Tongue (tissue), 1 donor: ENCODE measurements at regions not wholly inside any gene's neighbourhood (a gene's known extent, or its start where the extent isn't known, plus 50 kb on each side); places are given as distances from the start of the nearest gene placed in this dataset.
"Not testable (repeated sequence)": the region's sequence is repeated elsewhere in the genome, so short reads cannot be mapped to it uniquely, and the experiment has no call there.

Experiments
- DNase-seq: peaks from one replicate; pipeline ENCODE4 v3.0.0-alpha.2; 2015

DNA sequence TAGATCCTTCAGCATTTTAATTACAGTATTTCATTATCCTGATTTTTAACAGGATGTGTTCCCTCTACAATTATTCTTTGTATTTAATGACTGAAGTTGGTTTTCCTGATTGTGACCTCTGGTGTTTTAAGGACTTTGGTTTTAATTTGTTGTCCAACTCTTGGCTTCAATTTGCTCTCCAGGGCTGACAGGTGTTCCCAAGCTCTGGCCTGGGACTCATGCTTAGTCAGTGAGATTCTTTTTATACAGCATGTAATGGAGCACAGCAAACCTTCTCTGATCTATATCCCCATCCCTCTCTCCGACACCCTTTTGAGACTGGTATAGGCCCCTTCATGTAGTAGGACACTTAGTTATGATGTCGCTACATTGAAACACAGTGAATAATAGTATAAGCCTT lies 896.3 kb downstream of the TSN start:
- DNase-seq, result no peak

DNA sequence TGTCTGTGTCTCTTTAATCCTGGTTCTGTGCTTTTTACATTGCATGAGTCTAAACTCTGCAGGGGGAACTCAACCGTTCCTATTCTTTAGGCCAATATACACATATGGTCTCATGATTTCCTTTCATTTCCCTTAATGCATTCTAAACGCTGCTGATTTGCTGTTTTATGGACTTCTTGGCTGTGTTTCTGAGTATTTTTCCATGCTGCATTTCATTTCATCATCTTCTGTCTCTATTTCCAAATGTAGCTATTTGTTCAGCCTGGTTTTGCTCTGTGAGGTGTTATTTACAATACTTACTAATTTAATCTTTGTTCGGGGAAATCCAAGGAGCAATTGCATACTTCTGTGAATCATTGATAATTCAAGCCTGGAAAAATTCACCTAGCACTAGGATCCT lies 897.2 kb downstream of the TSN start:
- DNase-seq, result peak; percentile 78

DNA sequence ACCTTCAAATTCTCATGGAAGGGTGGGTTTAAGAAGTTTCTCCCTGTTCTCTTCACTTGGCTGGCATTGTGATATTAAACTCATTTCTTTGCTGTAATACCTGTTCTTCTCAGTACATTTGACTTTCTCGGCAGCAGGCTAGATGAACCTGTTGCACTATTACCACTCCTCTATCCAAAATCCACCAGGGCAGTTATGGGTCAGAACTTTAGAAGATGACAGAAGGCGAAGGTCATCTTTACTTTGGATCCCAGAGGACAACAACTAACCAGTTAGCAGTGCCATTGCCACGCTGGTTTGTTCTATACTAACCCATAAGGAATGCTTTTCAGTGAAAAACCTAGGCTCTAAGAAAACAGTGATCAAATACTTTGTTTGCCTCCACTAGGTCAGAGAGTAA lies 901.0 kb downstream of the TSN start:
- no peak for DNase-seq

DNA sequence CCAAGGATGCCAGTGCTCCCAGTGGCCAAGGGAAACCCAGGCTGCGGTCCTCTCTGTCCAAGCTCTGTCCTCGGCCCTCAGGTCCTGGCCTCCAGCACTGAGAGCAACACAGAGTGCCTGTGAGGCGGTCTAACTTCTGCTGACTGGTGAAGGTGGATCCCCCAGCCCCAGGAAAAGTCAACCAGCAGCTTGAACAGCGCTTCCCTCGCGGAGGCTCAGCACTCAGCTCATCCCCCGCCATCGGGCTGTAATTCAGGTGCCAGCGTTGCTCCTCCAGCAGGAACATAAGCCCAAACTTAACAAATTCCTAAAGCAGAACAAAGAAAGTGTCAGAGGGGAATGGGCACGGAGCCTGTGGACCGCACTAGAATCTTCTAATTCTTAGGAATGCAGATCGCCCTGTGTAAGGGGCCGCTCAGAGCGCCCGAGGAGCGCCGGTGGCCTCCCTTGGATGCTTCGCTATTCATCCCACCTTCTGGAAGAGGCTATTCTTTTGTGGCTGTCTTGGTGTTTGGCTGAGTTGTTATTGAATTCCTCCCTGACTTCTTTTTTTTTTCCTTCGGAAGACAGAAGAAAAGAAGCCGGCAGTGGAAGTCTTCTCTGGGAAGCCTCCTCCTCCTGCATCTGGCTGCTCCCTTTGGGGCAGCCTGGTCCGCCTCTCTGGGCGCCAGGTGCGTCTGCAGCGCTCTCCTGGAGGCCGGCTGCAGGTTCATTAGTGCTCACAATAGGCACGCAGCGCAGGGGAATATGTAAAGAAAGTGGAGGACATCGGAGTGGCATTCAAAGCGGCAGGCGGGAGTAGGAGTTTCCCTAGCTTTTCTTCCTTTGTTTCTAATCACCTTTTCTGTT lies 905.6 kb downstream of the TSN start:
- peak; percentile 25 for DNase-seq

DNA sequence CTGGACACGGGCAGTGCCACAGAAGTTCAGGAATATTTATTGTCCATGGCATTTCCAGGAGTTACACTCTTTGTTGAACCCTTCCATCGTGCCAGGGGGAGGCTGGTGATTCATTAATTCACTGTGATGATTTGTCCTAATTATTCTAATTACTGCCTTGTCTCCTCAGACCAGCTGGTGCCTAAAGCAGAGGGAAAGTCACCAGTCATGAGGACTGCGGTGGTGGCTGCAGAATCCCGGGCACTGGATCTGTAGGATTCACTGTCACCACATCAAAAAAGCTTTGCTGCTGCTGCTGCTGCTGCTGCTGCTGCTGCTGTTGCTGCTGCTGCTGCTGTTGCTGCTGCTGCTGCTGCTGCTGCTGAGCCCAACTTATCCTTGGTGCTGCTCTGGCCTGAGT lies 908.2 kb downstream of the TSN start:
- no peak for DNase-seq

DNA sequence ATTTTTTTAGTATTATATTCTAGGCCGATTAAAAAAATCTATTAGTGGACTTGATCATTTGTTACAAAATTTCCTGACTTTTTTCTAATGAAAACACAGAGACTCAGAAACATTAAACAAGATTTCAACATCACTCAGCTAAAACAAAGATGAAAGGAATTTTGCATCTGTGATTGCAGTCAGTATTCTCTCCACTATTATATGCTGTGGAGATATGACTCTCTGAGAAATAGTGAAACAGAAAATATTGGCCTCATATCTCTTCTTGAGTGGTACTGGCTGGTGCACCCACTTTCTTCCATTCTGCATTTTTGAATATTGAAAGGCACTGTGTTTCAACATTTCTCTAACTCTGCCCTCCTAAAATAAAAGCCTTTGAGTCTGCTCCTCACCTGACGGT lies 914.2 kb downstream of the TSN start:
- DNase-seq, result no peak

DNA sequence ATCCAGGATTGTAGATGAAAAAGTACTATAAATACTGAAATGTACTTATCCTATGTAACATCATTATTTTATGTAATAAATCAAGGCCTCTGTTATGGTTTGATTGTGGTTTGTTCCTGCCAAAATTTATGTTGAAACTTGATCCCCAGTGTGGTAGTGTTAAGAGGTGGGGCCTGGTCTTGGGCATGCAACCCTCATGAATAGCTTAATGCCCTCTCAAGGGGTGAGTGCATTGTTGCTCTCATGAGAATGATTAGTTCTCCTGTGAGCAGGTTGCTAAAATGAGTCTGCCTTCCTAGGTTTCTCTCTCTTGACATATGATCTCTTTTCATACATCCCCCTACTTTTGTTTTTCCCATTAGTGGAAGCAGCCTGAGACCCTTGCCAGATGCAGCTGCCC lies 915.4 kb downstream of the TSN start:
- no peak for DNase-seq

DNA sequence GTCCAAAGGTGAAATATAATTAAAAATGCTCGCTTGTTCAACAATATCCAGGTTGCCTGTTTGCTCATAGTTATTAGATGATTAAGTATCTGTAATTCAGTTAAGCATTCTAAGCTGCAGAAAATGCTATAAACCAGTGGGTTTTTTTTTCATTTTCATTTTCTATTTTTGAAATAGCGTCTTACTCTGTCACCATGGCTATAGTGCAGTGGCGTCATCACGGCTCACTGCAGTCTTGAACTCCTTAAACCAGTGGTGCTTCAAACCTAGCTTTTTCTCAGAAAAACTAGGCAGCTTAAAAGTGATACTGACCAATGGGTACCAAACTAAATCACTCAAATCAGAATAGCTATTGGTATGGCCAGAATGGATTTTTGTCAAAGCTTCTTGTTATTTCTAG lies 925.2 kb downstream of the TSN start:
- no peak for DNase-seq

DNA sequence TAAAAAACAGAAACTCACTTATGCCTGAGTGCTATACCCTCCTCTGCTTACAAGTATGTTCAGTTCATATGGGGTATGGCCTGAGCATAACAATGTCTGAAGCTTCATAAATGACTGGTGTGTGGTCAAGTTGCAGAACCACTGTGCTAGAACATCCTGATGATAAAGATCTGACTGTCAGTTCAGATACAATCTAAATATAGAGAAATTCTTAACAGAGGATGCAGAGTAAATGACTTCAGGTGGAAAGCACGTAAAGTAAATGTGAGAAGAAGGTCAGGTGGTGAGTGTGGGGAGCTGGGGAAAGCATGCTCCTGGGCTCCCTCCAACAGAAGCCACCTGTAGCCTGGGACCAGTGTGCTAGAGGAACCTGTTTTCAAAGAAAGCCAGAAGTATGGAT lies 926.2 kb downstream of the TSN start:
- DNase-seq, result no peak

DNA sequence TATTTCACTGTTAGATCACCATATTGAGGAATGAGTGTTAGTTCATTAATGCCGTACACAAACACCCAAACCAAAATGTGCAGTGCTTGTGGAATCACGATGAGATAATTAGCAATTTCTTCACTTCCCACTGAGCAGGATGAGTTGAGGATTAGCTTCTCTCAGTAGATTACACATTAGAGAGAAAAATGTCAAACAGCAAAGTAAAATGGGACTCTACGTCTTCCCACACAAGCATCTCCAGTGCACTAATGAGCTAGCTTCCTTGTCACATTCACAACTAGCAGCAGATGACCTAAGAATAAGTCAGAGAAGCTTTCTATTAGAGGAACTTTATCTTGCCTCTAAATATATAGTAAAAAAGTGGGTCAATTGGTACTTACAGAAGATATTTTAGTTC lies 926.9 kb downstream of the TSN start:
- DNase-seq, result no peak

DNA sequence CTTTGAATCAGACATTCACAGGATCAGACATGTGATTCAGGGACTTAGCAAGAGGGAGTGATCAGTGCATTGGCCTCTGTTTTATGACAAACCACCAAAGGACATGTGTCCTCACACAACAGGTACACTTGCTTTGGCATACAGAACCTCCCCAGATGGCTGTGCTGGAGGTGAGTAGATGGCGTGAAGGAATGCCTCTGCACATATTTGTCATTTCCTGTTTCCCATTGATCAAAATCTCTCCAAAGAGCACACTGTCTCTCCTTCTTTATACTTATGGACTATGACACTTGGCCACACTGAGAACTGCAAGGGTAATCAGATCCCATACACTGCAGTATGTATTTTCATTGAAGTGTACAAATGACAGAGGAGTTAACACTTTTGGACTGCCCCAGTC lies 927.6 kb downstream of the TSN start:
- no peak for DNase-seq

DNA sequence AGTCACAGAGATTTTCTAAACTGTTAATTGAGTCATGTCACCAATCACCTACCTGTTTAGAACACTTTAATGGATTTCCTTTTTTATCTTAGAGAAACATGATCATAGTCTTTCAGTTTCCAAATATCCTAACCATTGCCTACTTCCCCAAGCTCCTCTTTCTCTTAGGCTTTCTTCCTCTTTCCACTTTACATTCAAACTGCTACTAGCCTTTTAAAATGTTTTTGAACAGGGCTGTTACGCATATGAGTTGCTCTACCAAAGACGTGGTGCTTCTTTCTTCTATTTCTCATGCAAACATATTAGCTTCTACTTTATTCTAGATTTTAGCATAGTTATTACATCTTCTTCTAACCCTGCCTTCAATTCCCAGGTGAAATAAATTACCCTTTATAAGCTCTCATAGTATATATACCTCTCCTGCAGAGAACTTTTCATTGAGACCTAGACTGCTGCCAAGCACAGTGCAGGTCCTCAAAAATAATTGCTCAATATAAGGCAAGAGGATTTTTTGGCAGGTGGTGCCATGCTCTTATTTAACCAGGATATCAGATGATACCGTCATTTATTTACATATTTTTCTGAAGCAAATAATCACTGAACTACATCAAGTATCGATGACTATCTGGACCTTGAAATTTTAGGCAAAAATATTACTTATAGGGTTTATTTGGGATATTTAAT lies 937.1 kb downstream of the TSN start:
- no peak for DNase-seq

DNA sequence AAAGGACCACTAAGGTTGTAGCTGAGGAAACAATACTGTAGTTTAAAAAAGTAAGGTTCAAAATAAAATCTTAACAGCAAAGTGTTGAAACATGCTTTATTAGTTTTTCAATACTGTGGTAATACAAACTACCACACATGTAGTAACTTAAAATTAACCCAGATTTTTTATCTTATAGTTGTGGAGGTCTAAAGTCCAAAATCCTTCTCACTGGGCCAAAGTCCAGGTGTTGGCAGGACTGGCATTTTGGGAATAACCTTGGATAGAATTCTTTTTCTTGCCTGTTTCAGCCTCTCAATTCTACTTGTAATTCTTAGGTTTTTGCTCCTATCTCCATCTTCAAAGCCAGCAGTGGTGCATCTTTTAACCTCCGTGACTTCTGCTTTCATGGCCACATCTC lies 942.0 kb downstream of the TSN start:
- no peak for DNase-seq

DNA sequence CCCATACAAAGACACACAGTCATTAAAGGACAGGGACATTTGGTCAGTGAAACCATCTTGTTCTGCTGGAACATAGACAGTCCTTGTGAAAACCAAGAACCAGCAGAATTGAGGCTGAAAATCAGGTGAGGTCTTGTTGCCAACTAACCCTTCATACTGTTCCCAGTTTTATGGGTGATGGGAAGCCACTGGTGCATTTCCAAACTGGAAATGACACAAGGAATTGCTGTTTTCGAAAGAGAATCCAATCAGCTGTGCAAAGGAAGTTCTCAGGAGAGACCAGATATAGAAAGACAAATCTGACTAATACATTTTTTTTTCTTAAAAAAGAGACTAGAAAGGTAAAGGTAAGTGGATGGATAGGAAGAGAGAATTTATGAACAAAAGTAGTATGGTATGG lies 948.2 kb downstream of the TSN start:
- DNase-seq, result no peak

DNA sequence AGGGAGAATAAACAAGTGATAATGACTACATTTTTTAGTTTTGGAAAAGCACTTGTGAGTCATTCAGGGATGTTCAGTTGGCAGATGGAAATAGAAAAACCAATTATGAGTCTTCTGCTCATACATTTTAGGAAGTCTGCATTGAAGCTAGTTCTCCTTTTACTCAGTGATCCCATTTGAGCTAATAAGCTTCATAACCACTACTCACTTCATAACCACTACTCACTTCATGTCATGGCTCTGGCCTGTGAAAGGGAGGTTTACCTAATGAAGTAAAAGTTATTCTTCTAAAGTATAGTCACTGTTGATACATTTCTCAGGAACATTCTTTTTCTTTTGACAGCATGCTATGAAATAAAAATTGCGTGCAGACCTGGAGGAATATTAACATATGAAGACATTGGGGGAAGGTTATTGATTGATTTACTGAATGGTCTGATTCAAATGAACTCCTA lies 948.7 kb downstream of the TSN start:
- no peak for DNase-seq

DNA sequence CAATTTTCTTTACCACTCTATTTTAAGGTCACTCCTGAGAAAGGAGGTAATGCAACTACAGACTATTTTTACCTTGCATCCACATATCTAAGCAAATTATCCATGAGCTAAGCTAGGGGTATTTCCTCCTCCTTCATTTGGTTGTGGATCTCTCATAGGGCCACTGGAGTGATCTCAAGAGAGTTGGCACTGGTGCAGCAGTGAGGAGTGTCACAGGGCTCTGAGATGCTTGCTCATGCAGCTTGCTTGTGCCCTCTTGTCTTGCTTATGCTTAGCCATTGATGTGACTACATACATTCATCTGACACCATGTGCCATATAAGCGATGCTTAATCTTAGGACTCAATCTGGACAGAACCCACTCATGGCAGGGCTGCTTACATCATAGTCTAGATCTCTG lies 950.3 kb downstream of the TSN start:
- no peak for DNase-seq

DNA sequence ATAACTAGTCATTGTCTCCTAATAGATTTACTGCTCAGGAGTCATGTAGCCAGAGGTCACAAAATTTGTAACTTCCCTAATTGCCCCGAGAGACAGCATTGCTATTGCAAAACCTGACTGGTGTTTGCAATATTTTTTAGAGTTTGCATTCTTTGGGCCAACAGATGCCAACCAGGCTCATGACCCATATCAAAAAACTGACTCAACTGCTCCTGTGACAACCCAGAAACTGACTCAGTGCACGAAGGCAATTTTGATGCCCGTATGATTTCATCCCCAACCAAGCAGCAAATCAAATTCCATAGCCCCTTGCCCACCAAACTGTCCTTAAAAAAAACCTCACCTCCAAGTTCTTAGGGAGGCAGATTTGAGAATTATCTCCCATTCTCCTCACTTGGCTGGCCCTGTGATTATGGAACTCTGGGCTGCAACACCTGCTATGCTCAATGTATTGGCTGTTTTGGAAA lies 951.3 kb downstream of the TSN start:
- no peak for DNase-seq

DNA sequence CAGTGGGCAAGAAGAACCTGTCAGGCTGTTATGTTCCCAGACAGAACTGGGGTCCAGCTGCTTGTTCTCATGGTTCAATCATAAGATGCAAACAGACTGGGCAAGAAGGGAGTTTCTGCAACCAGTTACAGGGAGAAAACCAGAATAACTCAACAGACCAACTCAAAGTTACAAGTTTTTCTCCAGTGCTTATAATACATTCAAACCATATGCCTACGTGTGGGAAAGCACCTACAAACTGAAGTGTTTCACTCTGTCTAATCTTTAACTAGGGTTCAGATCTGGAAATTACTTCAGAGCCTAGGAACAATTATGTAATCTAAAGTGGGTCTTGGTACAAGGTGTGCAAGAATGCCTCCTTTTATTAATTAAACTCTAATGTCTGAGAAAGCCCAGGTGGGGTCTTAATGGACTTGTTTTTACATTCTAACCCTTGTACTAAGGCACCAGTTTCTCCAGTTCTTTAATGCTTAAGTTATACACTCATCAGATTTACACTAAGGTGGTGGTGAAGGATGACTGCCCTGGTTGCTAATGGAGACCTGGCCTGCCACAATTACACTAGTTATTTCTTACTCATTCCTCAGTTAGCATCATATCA lies 951.9 kb downstream of the TSN start:
- no peak for DNase-seq

DNA sequence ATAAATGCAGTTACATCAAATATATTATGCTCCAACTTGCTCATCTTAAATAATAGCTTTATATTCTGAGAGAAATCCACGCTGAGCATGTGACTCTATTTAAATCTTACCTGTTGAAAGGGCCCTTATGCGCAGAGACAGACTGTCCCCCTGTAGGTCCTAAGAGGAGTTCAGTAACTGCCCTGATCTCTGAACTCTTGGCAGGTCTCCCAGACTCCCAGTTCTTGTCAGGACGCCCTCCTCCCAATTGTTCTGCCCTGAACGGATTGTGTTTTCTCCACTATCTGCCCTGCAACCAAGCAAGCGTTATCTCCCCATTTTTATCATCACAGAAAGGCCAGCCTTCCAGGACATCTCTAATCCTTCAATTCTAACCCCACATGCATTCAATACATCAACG lies 954.6 kb downstream of the TSN start:
- DNase-seq, result no peak

DNA sequence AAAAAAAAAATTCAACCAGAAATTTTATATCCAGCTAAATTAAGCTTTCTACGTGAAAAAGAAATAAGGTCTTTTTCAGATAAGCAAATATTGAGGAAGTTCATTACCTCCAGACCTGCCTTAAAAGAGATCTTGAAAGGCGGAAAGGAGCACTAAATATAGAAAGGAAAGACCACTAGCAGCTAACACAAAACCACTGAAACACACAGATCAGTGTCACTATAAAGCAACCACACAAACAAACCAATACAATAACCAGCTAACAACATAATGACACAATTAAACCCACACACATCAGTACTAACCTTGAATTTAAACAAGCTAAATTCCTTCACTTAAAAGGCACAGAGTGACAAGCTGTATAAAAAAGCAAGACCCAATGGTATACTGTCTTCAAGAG lies 958.3 kb downstream of the TSN start:
- no peak for DNase-seq

DNA sequence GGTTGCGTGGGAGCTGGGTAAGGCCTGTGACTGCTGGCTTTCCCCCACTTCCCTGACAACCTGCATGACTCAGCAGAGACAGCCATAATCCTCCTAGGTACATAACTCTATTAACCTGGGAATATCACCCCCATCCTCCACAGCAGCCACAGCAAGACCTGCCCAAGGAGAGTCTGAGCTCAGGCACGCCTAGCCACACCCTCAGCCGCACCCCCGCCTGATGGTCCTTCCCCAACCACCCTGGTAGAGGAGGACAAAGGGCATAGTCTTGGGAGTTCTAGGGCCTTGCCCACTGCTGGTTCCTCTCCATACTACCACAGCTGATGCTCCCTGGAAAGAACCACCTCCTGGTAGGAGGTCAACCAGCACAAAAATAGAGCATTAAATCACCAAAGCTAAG lies 965.4 kb downstream of the TSN start:
- not testable (repeated sequence) for DNase-seq

DNA sequence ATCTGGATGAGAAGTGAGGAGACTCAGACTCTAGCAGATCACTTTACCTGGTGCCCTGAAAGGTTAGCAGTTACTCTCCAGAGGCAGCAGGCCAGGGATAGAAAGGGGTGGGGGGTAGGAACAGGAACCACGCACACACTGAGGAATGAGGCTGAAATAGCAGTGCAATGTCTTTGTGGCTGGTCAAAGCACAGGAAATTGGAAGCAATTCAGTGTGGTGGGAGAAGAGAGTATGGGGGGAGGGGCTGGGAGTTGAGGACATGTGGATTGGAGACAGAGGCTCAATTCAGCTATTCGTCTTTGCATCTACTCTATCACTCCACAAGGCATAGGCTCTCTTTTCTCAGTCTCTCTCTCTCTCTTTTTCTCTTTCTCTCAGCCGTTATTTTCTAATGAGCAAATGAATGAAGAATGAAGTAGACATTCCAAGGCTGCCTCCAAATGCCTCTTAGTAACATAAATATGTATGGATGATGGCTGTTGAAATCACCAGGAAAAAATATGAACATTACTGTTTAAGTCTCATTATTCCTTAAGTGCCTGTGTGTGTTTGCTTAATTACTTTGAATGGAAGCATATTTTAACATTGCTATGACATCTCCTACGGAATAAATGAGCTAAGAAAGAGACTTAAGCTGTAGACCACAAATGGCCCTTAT lies 979.4 kb downstream of the TSN start:
- peak; percentile 12 for DNase-seq

DNA sequence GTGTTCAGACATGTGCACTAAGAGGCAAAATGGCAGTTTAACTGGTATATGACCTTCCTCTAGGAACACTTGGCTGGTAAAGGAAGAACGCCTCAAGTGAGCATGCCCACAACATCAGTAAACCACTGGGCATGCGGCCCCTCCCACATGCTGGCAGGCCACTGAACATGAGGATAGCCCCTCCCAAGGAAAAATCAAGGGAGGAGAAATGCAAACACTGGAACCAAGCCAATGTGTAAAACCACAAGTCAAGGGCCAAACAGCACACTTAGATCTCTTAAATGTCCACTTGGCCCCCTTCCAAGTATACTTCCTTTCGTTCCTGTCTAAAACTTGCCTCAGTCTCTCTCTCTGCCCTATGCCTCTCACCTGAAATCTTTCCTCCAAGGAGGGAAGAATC lies 980.8 kb downstream of the TSN start:
- DNase-seq, result peak; percentile 2
